ENCODE measurements at regions not wholly inside any gene's neighbourhood (a gene's known extent, or its start where the extent isn't known, plus 50 kb on each side); places are given as distances from the start of the nearest gene placed in this dataset.

DNA sequence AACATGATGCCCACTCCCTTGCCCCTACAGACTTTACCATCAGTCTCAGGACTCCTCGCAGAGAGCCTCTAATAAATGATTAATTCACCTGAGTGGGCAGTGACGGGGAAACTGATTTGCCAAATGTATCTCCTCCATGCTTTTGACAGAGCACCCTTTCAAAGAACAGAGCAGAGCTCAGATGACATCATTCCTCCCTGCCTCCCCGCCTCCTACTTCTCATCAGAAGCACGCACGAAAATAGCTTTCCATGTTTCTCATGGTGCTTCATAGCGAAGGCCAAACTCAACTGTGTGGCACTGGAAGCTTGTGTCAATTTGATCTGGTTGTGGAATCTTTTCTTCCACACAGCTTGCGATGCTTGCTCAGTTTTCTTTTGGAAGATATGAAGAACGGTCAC is 442.5 kb downstream of the RPS24 start:
- Histone ChIP-seq H3K27ac (no peak overlapping the region), H3K27me3 (no peaks in the 10 kb centered on the region), H3K4me1 (ENCODE audit: low read depth) (peaks cover 35% of the 10 kb centered on the region), H3K4me3 (no peak overlapping the region), H3K36me3 (no peaks in the 10 kb centered on the region), H3K9me3 (ENCODE audit: low read depth) (no peaks in the 10 kb centered on the region)
- no peak for DNase-seq (ENCODE audit: low read depth in 1 of 2, low spot score in 1 of 2)
- TF ChIP-seq CTCF (IDR thresholded peaks at IDR 0.05; ENCODE audit: low read depth, low read length), result no peak

DNA sequence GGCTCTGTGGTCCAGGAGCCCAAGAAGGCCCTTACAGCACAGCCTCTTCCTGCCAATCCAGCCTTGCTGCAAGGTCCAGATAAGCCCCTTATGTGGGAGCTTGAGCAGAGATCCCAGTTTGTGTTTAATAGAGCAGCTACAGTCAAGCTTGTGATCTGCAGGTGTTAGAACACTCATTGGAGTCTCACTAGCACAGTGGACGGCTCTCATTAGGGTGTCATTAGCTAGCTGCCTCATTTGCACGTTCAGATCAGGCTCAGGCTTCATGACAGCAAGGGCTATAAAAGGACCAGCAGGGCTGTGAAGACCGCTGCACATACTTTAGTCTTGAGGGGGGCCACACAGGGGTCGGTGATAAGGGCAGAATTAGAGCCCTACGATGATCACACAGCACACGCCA is 443.2 kb downstream of the RPS24 start:
- DNase-seq (ENCODE audit: low read depth in 1 of 2, low spot score in 1 of 2), result no peak
- TF ChIP-seq CTCF (IDR thresholded peaks at IDR 0.05; ENCODE audit: low read depth, low read length), result no peak
- Histone ChIP-seq H3K27me3 (no peaks in the 10 kb centered on the region), H3K4me1 (ENCODE audit: low read depth) (peaks cover 35% of the 10 kb centered on the region), H3K36me3 (no peaks in the 10 kb centered on the region), H3K27ac (no peak overlapping the region), H3K4me3 (no peak overlapping the region), H3K9me3 (ENCODE audit: low read depth) (no peaks in the 10 kb centered on the region)

DNA sequence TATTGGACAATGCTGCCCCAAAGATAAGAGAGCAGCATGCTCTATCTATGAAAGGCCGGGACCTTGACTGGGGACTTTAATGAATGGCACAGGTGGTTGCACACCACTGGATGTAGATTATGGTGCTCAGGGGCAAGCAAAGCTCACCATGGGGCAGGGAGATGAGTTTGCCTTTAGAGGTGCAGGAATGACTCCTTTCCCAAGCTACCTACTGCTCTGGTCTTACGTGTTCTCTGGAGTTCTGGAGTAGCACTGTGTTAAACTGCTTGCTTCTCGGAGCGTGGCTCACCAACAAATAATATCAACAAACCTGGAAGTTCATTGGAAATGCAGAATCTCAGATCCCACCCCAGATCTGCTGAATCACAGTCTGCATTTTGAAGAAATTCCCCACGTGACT is 445.3 kb downstream of the RPS24 start:
- Histone ChIP-seq H3K27me3 (no peaks in the 10 kb centered on the region), H3K27ac (no peak overlapping the region), H3K4me3 (no peak overlapping the region), H3K9me3 (ENCODE audit: low read depth) (no peaks in the 10 kb centered on the region), H3K4me1 (ENCODE audit: low read depth) (peaks cover 15% of the 10 kb centered on the region), H3K36me3 (no peaks in the 10 kb centered on the region)
- TF ChIP-seq CTCF (IDR thresholded peaks at IDR 0.05; ENCODE audit: low read depth, low read length), result no peak
- DNase-seq (ENCODE audit: low read depth in 1 of 2, low spot score in 1 of 2), result no peak

DNA sequence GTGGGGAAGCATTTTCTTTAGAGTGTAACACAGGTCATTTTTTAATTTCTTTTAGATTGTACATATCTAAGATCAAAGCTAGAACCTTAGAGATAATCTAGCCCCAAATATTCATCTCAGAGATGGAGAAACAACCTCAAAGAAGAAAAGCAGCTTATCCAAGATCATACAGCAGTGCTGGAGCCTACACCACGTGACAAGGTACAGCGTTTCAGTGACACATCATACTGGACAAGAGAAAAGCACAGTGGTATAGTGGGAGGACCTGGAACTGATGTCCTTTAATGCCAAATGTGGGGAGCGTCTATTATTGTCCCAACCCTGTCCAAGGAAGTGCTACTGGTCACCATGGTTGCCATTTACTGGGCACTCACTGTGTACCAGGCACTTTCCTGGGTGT is 445.8 kb downstream of the RPS24 start:
- Histone ChIP-seq H3K9me3 (ENCODE audit: low read depth) (no peaks in the 10 kb centered on the region), H3K4me3 (no peak overlapping the region), H3K4me1 (ENCODE audit: low read depth) (peaks cover 15% of the 10 kb centered on the region), H3K27ac (no peak overlapping the region), H3K27me3 (no peaks in the 10 kb centered on the region), H3K36me3 (no peaks in the 10 kb centered on the region)
- TF ChIP-seq CTCF (IDR thresholded peaks at IDR 0.05; ENCODE audit: low read depth, low read length), result no peak
- DNase-seq (ENCODE audit: low read depth in 1 of 2, low spot score in 1 of 2), result no peak

GRCh38 chr10:78481842-78482241 is 448.2 kb downstream of the RPS24 start:
- H3K27me3 ChIP-seq, result no peaks in the 10 kb centered on the region
- no peak overlapping the region for H3K27ac ChIP-seq
- DNase-seq (ENCODE audit: low read depth in 1 of 2, low spot score in 1 of 2), result no peak
- peaks cover 4% of the 10 kb centered on the region for H3K4me1 ChIP-seq (ENCODE audit: low read depth)
- no peaks in the 10 kb centered on the region for H3K36me3 ChIP-seq
- no peak overlapping the region for H3K4me3 ChIP-seq
- no peak for TF ChIP-seq CTCF (IDR thresholded peaks at IDR 0.05; ENCODE audit: low read depth, low read length)
- no peaks in the 10 kb centered on the region for H3K9me3 ChIP-seq (ENCODE audit: low read depth)

GRCh38 chr10:78483641-78484040 is 450.0 kb downstream of the RPS24 start:
- no peaks in the 10 kb centered on the region for H3K4me1 ChIP-seq (ENCODE audit: low read depth)
- H3K27me3 ChIP-seq, result no peaks in the 10 kb centered on the region
- H3K4me3 ChIP-seq, result no peak overlapping the region
- DNase-seq (ENCODE audit: low read depth in 1 of 2, low spot score in 1 of 2), result no peak
- TF ChIP-seq CTCF (IDR thresholded peaks at IDR 0.05; ENCODE audit: low read depth, low read length), result no peak
- H3K27ac ChIP-seq, result no peak overlapping the region
- H3K9me3 ChIP-seq (ENCODE audit: low read depth), result no peaks in the 10 kb centered on the region
- H3K36me3 ChIP-seq, result no peaks in the 10 kb centered on the region

All from cardiac muscle cell (in vitro differentiated cells and primary cell).